Loucy (cell line): ENCODE measurements at regions not wholly inside any gene's neighbourhood (a gene's known extent, or its start where the extent isn't known, plus 50 kb on each side); places are given as distances from the start of the nearest gene placed in this dataset.

Source experiments
- H2AFZ ChIP-seq: fragments of 200-600 bp; sonication (generic); 2 replicates; pipeline ENCODE4 v1.6.0; 2016; ENCODE audit warnings: antibody characterized with exemption, mild to moderate bottlenecking, low read length, moderate library complexity
- H3F3A ChIP-seq: fragments of 200-600 bp; 2 replicates; pipeline ENCODE4 v1.6.0; 2016; ENCODE audit warnings: antibody characterized with exemption, low read depth, mild to moderate bottlenecking
- H3K27me3 ChIP-seq: fragments of 200-600 bp; sonication (generic); 2 replicates; pipeline ENCODE4 v1.6.1; 2014; ENCODE audit warnings: low read length, mild to moderate bottlenecking; ENCODE audit not compliant: insufficient read depth, poor library complexity, severe bottlenecking
- H3K36me3 ChIP-seq: fragments of 200-600 bp; sonication (generic); 2 replicates; pipeline ENCODE4 v1.6.1; 2016; ENCODE audit warnings: low read length; ENCODE audit not compliant: insufficient read depth
- H3K4me1 ChIP-seq: fragments of 200-600 bp; sonication (generic); 2 replicates; pipeline ENCODE4 v1.5.1; 2014; ENCODE audit warnings: low read length, mild to moderate bottlenecking; ENCODE audit not compliant: insufficient read depth, poor library complexity, severe bottlenecking
- H3K4me2 ChIP-seq: fragments of 200-600 bp; sonication (generic); 2 replicates; pipeline ENCODE4 v1.6.0; 2014; ENCODE audit warnings: antibody characterized with exemption, low read length, low read depth, mild to moderate bottlenecking; ENCODE audit not compliant: poor library complexity, severe bottlenecking
- H3K4me3 ChIP-seq: fragments of 200-600 bp; sonication (generic); 2 replicates; pipeline ENCODE4 v1.5.1; 2014; ENCODE audit warnings: low read length, mild to moderate bottlenecking, mixed read lengths; ENCODE audit not compliant: poor library complexity, severe bottlenecking
- H3K79me2 ChIP-seq: fragments of 200-600 bp; sonication (generic); 2 replicates; pipeline ENCODE4 v1.6.1; 2014; ENCODE audit warnings: low read length; ENCODE audit not compliant: insufficient read depth
- H3K9ac ChIP-seq: fragments of 200-600 bp; sonication (generic); 2 replicates; pipeline ENCODE4 v1.6.0; 2014; ENCODE audit warnings: mild to moderate bottlenecking, low read depth, low read length, moderate library complexity; ENCODE audit not compliant: poor library complexity, severe bottlenecking
- H3K9me2 ChIP-seq: fragments of 200-600 bp; sonication (generic); replicated peaks from 2 replicates; pipeline ENCODE4 v1.6.1; 2016; ENCODE audit warnings: low read depth, low read length, mixed read lengths
- H3K9me3 ChIP-seq: fragments of 200-600 bp; sonication (generic); 2 replicates; pipeline ENCODE4 v1.6.1; 2014; ENCODE audit warnings: mild to moderate bottlenecking, antibody characterized with exemption, low read length, low read depth; ENCODE audit not compliant: insufficient read depth
- H4K20me1 ChIP-seq: fragments of 200-600 bp; sonication (generic); 2 replicates; pipeline ENCODE4 v1.6.0; 2014; ENCODE audit warnings: antibody characterized with exemption, low read length, mild to moderate bottlenecking; ENCODE audit not compliant: insufficient read depth, poor library complexity, severe bottlenecking
- EZH2phosphoT487 ChIP-seq: fragments of 200-600 bp; IDR thresholded peaks from 2 replicates; pipeline ENCODE4 v1.6.1; 2018; ENCODE audit warnings: antibody characterized with exemption, mild to moderate bottlenecking, moderate library complexity, borderline replicate concordance
- TF ChIP-seq, protein P1 (sequence below): fragments of 200-600 bp; sonication (generic); conservative IDR thresholded peaks from 2 replicates; pipeline ENCODE4 v1.5.1; 2014; ENCODE audit warnings: mild to moderate bottlenecking, antibody characterized with exemption, low read length

DNA sequence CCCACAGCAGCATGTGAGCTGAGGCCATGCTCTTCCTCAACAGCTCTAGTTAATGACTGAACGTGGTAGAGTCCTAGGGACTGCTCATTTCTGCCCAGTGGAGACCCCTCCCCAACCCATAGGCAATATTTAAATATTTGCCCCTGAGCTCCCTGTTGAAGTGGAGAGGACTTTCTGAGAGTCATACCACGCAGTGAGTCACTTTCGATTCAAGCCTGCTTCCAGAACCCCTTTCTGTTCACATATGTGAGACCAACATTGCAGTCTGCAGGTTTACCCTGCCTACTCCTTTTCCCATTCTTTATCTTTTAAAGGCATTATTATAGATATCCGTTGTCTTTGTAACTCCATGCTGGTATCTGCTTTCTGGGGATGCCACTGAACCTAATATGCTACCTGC, 946.3 kb downstream of the JRKL start:
- H3K27me3 ChIP-seq = no peaks in the 10 kb centered on the region
- H3K9ac ChIP-seq = no peak overlapping the region
- H4K20me1 ChIP-seq = no peaks in the 10 kb centered on the region
- no peaks in the 10 kb centered on the region for H3F3A ChIP-seq
- no peaks in the 10 kb centered on the region for H3K79me2 ChIP-seq
- no peaks in the 10 kb centered on the region for H3K9me3 ChIP-seq
- no peak for TF ChIP-seq EZH2phosphoT487
- TF ChIP-seq, protein P1, sequence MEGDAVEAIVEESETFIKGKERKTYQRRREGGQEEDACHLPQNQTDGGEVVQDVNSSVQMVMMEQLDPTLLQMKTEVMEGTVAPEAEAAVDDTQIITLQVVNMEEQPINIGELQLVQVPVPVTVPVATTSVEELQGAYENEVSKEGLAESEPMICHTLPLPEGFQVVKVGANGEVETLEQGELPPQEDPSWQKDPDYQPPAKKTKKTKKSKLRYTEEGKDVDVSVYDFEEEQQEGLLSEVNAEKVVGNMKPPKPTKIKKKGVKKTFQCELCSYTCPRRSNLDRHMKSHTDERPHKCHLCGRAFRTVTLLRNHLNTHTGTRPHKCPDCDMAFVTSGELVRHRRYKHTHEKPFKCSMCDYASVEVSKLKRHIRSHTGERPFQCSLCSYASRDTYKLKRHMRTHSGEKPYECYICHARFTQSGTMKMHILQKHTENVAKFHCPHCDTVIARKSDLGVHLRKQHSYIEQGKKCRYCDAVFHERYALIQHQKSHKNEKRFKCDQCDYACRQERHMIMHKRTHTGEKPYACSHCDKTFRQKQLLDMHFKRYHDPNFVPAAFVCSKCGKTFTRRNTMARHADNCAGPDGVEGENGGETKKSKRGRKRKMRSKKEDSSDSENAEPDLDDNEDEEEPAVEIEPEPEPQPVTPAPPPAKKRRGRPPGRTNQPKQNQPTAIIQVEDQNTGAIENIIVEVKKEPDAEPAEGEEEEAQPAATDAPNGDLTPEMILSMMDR = no peak
- no peak overlapping the region for H3K4me2 ChIP-seq
- no peaks in the 10 kb centered on the region for H3K9me2 ChIP-seq
- H3K4me3 ChIP-seq = no peak overlapping the region
- H2AFZ ChIP-seq = no peak overlapping the region
- H3K36me3 ChIP-seq = no peaks in the 10 kb centered on the region
- H3K4me1 ChIP-seq = no peaks in the 10 kb centered on the region

DNA sequence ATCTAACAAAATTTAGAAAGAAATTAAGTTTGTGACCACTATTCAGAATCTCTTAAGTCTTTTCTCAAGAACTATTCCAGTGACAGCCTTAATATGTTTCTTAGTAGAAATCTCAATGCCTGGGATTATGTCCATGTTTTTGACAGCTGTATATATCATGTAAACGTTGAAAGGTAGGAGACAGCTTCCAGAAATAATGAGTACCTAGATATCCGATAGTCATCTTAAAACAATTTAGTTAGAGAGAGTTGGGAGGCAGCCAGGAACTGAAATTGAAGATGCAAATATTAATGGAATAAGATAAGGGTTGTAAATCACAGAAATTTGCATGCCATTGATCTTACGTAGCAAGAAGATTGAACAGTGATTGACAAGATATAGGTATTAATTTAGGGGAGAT, 955.2 kb downstream of the JRKL start:
- Histone ChIP-seq H3K4me3 (no peak overlapping the region), H2AFZ (no peak overlapping the region), H3K79me2 (no peaks in the 10 kb centered on the region), H3F3A (no peaks in the 10 kb centered on the region), H3K36me3 (no peaks in the 10 kb centered on the region), H3K9me3 (no peaks in the 10 kb centered on the region), H4K20me1 (no peaks in the 10 kb centered on the region), H3K9ac (no peak overlapping the region), H3K4me1 (no peaks in the 10 kb centered on the region), H3K4me2 (no peak overlapping the region), H3K9me2 (no peaks in the 10 kb centered on the region), H3K27me3 (no peaks in the 10 kb centered on the region)
- TF ChIP-seq, protein P1 = no peak
- no peak for TF ChIP-seq EZH2phosphoT487

DNA sequence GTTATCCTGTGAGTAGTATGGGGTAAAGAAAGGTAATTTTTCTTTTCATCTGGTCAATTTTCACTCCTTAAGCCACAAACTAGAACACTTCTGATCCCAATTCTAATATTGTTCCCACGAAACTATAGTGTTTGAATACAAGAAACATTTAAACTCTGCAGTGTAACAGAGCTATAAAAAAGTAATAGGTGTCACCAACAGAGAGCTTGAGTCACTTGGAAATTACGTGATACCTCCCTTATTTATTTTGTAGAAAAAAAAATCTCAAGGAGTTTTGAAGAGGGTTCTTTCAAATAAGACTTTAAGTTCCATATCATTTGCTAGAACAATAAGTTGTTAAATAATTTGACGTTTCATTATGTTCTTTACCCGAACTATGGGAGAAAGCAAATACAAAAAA, 959.4 kb downstream of the JRKL start:
- Histone ChIP-seq H3K4me1 (no peaks in the 10 kb centered on the region), H3K4me2 (no peak overlapping the region), H2AFZ (no peak overlapping the region), H3K9me2 (no peaks in the 10 kb centered on the region), H3K9me3 (no peaks in the 10 kb centered on the region), H3K9ac (no peak overlapping the region), H3K36me3 (no peaks in the 10 kb centered on the region), H3K79me2 (no peaks in the 10 kb centered on the region), H4K20me1 (no peaks in the 10 kb centered on the region), H3F3A (no peaks in the 10 kb centered on the region), H3K27me3 (no peaks in the 10 kb centered on the region), H3K4me3 (no peak overlapping the region)
- TF ChIP-seq EZH2phosphoT487 = no peak
- TF ChIP-seq, protein P1 = no peak
